ENCODE measurements at regions not wholly inside any gene's neighbourhood (a gene's known extent, or its start where the extent isn't known, plus 50 kb on each side); places are given as distances from the start of the nearest gene placed in this dataset.

DNA sequence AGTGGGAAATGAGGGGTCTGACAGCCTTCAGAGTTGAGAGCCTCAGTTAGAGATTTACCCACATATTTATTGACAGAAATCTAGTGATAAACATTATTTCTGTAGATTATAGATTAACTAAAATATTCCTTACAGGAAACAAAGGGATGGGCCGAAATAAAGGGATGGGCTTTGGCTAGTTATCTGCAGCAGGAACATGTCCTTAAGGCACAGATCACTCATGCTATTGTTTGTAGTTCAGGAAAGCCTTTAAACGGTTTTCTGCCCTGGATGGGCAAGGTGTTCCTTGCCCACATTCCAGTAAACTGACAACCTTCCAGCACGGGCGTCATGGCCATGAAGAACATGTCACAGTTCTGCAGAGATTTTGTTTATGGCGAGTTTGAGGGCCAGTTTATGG, 154.8 kb upstream of the TOM1L1 start:
- DNase-seq = no peak

- peak; percentile 7 for DNase-seq
Observed at GRCh38 chr17:54749157-54749556, 151.5 kb upstream of the TOM1L1 start.

- DNase-seq = peak; percentile 48
Observed at GRCh38 chr17:54754560-54754959, 146.1 kb upstream of the TOM1L1 start.

- no peak for DNase-seq
Observed at GRCh38 chr17:54760836-54761235, 139.8 kb upstream of the TOM1L1 start.

- no peak for DNase-seq
Observed at GRCh38 chr17:54770836-54771235, 129.8 kb upstream of the TOM1L1 start.

DNA sequence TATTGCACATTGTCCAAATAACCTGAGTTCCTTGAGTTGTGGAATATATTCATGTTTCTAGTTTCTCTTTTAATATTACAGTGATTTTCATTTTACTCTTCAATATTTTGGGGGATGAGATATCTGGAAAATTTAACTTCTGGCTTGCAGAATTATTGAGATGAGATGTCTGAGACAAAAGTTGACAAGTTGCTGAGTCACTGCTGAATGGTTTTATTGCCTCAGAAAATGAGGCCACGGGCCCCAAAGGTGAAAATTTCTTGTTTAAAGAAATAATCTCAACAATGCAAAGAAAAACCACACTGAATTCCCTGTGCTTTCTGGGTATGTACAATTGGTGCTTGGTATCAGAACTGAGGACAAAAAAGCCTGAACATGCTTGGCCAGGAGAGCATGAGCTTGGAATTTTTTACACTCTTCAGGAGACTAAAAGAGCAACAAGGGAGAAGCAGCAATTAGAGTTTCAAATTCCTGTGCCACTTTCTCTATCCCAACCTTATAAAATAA, 129.2 kb upstream of the TOM1L1 start:
- peak; percentile 30 for DNase-seq

- no peak for DNase-seq
Observed at GRCh38 chr17:54780238-54780637, 120.4 kb upstream of the TOM1L1 start.

DNA sequence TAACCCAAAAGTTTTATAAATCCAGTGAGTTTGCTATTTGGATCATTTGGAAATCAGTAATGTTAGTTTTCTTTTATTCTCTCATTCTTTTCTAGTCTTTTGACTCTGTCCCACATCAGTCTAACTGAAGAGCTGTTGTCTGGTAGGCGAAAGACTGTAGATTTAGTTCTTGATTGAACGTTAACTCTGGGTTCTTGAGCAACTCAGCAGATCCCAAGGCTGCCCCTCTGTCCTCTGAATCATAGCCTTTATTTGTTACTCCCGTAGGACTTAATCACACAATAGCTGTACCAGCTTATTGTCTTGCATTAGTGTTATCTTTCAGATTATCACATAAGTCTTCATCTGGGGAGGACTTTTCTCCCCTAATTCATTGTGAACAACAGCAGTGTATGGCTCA, 119.3 kb upstream of the TOM1L1 start:
- DNase-seq = no peak

GRCh38 chr17:54784305-54784704, 116.3 kb upstream of the TOM1L1 start:
- DNase-seq = no peak

GRCh38 chr17:54785643-54786268, 114.9 kb upstream of the TOM1L1 start:
- DNase-seq = no peak

- no peak for DNase-seq
Observed at GRCh38 chr17:54789101-54789880, 111.4 kb upstream of the TOM1L1 start.

GRCh38 chr17:54793271-54793670, 107.4 kb upstream of the TOM1L1 start:
- no peak for DNase-seq

DNA sequence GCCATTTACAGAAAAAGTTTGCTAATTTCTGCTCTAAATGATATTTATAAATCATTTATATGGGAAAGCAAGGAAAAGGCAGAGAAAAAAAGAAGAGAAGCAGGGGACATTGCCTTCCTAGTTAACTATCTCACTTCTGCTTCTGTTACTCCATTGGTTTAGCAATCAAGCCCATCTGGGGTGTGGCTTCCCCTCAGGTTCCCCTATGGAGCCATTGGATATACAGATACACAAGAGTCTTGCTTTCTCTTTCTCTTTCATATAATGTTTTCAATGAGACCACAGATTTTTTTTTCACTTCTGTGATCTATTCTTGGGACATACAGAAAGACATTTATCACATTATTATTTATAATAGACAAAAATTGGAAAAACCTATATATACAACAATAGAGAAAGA, 105.6 kb upstream of the TOM1L1 start:
- peak; percentile 93 for DNase-seq

DNA sequence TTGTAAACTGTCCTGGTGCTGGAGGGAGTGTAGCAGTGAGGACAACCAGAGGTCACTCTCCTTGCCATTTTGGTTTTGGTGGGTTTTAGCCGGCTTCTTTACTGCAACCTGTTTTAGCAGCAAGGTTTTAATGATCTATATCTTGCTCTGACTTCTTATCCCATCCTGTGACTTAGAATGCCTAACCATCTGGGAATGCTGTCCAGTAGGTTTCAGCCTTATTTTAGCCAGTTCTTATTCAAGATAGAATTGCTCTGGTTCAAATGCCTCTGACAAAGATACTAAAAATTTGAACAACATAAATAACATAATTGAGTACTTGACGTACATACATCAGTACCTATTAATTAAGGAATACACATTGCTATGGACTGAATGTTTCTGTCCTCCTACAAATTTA, 93.3 kb upstream of the TOM1L1 start:
- DNase-seq = no peak

- no peak for DNase-seq
Observed at GRCh38 chr17:54813896-54814295, 86.8 kb upstream of the TOM1L1 start.

DNA sequence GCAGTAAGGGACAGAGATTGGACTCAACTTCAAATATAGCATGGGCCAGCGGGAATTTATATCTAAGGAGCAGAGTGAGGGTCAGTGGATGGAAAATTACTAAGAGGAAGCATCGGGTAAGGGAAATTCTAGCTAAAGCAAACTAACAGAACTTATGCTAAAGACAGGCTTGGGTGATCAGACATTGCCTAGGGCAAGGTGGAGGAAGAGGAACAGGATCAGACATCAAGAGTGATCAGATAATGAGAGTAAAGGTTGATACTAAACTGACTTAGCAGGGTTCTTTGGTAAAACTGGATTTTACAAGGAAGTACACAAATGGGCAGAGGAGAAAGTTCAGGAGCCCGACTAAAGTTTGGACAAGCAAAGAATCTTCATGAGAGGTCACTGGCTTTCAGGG, 86.3 kb upstream of the TOM1L1 start:
- peak; percentile 8 for DNase-seq

DNA sequence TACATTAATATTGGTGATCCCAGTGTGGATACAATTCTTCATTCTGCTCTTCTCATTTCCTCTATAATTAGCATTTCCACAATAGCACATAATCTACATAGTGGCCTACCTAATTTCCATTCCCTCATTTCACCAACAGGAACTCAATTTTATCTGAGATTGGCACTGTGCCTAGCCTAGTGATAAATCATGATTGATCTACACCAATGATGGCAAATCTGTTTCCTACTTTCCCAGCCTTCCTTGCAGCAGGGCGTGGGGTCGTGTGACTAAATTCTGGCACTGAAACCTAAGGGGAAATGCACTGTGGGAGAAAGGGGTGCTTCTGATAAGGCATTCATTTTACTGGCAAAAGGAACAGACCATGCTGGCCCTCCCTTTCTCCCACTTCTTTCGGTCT, 66.6 kb upstream of the TOM1L1 start:
- DNase-seq = no peak

DNA sequence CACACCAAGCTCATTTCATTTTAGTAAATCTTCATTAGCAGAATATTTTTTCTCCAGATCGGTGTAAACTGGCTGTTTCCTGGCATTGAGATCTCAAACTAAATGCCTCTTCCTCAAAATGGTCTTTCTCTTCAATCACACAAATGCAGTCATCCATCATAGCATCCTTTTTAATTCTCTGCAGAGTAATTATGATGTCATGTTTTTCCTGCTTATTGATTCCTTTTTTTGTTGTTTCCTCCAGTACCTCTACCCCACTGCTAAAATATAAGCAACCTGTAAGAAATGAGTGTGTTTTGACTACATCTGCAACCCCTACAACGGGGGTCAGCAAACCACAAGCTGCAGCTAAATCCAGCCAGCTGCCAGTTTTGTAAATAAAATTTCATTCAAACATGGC, 65.6 kb upstream of the TOM1L1 start:
- DNase-seq = no peak

DNA sequence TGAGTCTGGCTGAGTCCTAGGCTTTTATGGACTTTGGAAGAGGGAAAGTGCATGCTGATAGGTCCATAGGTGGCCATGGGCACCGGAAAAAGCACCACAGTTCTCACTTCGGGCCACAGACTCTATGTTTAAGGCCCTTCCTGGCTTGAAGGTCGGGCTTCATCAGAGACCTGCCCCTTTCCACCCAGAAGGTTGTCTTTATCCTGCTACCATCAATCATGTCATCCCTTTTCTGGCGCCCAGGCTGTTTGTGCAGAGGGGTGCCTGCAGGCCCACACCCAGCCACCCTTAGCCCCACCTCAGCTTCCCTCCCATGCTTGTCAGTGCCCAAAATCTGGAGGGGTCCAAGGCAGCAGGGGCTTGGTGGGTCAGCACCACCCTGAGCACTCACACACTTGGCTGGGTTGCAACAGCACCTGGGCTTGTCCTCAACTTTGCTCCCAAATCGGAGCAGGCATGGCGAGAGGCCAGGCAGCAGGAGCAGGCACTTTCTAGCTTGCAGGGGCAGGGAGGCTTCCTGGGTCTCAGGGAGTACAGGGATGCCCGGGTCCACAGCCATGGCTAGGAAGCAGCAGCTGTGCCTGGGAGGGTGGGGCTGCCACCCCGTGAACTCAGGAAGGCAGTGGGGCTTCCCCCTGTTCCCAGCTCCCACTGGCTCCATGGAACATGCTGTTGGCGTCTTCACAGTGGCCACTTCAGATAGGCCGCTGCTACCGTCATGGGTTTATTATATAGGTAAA, 63.8 kb upstream of the TOM1L1 start:
- DNase-seq = no peak

DNA sequence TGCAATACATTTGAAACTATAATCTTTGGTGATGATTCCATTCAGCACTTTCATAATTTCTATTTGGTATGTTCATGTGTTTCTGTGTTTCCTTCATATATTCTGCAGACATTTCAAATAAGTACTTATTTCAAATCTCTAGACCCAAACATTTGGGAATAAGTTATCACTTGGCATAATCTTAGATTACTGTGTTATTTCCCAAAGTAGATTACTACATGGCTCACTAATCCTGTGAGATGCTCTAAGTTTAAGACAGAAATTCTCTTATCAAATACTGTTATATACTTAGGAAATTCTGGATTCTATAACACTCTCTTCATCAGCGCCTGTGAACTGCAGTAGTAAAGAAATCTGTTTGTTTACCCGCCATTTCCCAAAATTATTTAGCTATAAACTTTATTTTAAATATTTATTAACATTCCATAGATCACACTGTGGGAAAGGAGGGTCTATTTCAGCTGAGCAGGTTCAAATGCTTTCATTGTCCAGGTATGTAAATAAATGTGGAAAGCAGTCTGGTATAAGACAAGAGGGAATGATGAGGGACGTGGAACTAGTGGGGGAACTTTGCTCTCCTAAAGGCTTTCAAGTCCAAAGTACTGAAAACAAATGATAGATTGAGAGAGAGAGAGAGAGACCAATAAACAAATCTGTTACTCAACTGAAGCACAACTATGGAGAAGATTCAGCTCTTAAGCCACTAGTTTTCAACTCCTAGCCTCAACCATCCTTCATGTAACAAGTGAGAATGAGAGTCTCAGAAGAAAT, 61.8 kb upstream of the TOM1L1 start:
- DNase-seq = no peak

DNA sequence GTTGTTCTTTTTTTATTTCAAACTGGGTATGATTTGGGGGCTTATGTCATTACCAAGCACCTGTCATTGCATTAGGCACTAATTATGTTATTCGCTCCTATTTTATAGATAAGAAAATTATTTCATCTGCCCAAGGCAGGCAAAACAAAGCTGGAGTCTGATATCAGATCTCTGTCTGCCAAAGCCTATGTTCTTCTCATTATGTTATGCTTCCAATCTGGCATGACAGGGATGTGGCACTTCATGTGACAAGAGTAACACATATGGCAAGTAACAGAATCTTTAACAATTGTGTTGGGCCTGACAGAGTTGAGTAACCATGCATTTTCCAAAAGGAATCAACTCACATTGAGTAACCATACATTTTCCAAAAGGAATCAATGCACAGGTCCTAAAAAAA, 61.2 kb upstream of the TOM1L1 start:
- DNase-seq = no peak

- no peak for DNase-seq
Observed at GRCh38 chr17:54840885-54841591, 59.6 kb upstream of the TOM1L1 start.

Measured in OCI-M1 (cell line).